ENCODE measurements at regions not wholly inside any gene's neighbourhood (a gene's known extent, or its start where the extent isn't known, plus 50 kb on each side); places are given as distances from the start of the nearest gene placed in this dataset.

- TF ChIP-seq, protein P1, sequence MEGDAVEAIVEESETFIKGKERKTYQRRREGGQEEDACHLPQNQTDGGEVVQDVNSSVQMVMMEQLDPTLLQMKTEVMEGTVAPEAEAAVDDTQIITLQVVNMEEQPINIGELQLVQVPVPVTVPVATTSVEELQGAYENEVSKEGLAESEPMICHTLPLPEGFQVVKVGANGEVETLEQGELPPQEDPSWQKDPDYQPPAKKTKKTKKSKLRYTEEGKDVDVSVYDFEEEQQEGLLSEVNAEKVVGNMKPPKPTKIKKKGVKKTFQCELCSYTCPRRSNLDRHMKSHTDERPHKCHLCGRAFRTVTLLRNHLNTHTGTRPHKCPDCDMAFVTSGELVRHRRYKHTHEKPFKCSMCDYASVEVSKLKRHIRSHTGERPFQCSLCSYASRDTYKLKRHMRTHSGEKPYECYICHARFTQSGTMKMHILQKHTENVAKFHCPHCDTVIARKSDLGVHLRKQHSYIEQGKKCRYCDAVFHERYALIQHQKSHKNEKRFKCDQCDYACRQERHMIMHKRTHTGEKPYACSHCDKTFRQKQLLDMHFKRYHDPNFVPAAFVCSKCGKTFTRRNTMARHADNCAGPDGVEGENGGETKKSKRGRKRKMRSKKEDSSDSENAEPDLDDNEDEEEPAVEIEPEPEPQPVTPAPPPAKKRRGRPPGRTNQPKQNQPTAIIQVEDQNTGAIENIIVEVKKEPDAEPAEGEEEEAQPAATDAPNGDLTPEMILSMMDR (IDR thresholded peaks at IDR 0.05; ENCODE audit: control extremely low read depth, extremely low read depth), result no peak
- H3K9me3 ChIP-seq (ENCODE audit: control insufficient read depth in 4 of 4, insufficient read depth in 3 of 4, low read length in 3 of 4), result no peaks in the 10 kb centered on the region
- ATAC-seq (ENCODE audit: insufficient read depth, low FRiP score) (no peak), DNase-seq (no peak)
- H3K9ac ChIP-seq (ENCODE audit: insufficient read depth in 1 of 2, low read length in 2 of 2), result no peak overlapping the region
- 98% methylated on average over 7 of the region's 7 CpGs for WGBS, 2 donors
- no peak overlapping the region for H3K4me3 ChIP-seq
- H3K36me3 ChIP-seq (ENCODE audit: control insufficient read depth in 4 of 4, insufficient read depth in 4 of 4, low read length in 4 of 4), result no peaks in the 10 kb centered on the region
- no peaks in the 10 kb centered on the region for H3K27me3 ChIP-seq (ENCODE audit: control insufficient read depth in 3 of 3, insufficient read depth in 3 of 3, low read length in 2 of 3)
- H3K27ac ChIP-seq (ENCODE audit: low read depth in 1 of 2, low read length in 1 of 2), result no peak overlapping the region
- peaks cover 0 to 7% (median 0%) of the 10 kb centered on the region in 5 donors for H3K4me1 ChIP-seq (ENCODE audit: control insufficient read depth in 5 of 5, insufficient read depth in 5 of 5, low read length in 5 of 5)
These were observed 148.2 kb upstream of the SOD1 start for GRCh38 chr21:31511258-31511657.

DNA sequence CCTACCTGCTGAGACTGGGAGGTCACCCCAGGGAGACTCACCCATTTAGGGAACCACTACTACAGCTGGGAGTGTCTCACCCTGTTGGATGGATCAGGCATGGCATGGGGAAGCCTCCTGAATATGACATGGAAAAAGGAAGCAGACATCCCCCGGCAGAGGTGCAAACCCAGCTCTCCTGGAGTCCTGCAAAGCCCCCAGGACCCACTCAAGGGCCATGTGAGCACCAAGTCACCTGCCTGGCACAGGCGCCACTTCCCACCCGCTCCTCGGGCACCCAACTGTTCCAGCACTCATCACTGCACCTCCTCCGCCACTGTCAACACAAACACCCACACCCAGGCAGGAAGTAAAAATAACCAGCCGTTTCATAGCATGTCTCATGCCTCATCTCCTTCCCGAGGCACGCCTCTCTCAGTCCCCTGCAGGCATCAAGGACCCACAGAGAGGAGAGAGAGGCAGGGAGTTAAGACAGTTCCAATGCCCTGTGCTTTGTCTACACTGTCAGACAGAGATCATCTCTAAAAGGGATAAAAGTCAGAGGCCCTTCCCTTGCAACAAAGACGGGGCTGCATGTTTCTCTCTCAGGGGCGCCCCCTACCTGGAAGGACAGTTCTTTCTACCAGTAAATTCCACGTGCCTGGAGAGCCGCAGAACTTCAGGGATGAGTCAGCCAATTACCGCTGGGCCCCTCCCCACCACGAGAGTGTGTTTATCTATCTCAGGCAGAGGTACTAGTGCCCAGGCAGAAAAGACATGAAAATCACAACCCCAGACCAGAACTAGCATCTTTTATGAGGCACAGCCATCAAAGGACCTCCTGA, 150.1 kb upstream of the SOD1 start:
- Histone ChIP-seq H3K9me3 (ENCODE audit: control insufficient read depth in 4 of 4, insufficient read depth in 3 of 4, low read length in 3 of 4) (no peaks in the 10 kb centered on the region), H3K9ac (ENCODE audit: insufficient read depth in 1 of 2, low read length in 2 of 2) (no peak overlapping the region), H3K4me3 (no peak overlapping the region), H3K27me3 (ENCODE audit: control insufficient read depth in 3 of 3, insufficient read depth in 3 of 3, low read length in 2 of 3) (no peaks in the 10 kb centered on the region), H3K4me1 (ENCODE audit: control insufficient read depth in 5 of 5, insufficient read depth in 5 of 5, low read length in 5 of 5) (peaks cover 0 to 3% (median 0%) of the 10 kb centered on the region in 5 donors), H3K36me3 (ENCODE audit: control insufficient read depth in 4 of 4, insufficient read depth in 4 of 4, low read length in 4 of 4) (no peaks in the 10 kb centered on the region), H3K27ac (ENCODE audit: low read depth in 1 of 2, low read length in 1 of 2) (no peak overlapping the region)
- no peak for ATAC-seq (ENCODE audit: insufficient read depth, low FRiP score)
- TF ChIP-seq, protein P1 (IDR thresholded peaks at IDR 0.05; ENCODE audit: control extremely low read depth, extremely low read depth), result no peak
- no peak for DNase-seq
- WGBS, 2 donors, result 71 to 72% methylated on average over 14 of the region's 14 CpGs

- DNase-seq (no peak), ATAC-seq (ENCODE audit: insufficient read depth, low FRiP score) (no peak)
- Histone ChIP-seq H3K4me3 (no peak overlapping the region), H3K9ac (ENCODE audit: insufficient read depth in 1 of 2, low read length in 2 of 2) (no peak overlapping the region), H3K9me3 (ENCODE audit: control insufficient read depth in 4 of 4, insufficient read depth in 3 of 4, low read length in 3 of 4) (no peaks in the 10 kb centered on the region), H3K36me3 (ENCODE audit: control insufficient read depth in 4 of 4, insufficient read depth in 4 of 4, low read length in 4 of 4) (no peaks in the 10 kb centered on the region), H3K27ac (ENCODE audit: low read depth in 1 of 2, low read length in 1 of 2) (no peak overlapping the region), H3K27me3 (ENCODE audit: control insufficient read depth in 3 of 3, insufficient read depth in 3 of 3, low read length in 2 of 3) (no peaks in the 10 kb centered on the region), H3K4me1 (ENCODE audit: control insufficient read depth in 5 of 5, insufficient read depth in 5 of 5, low read length in 5 of 5) (peaks cover 0 to 3% (median 0%) of the 10 kb centered on the region in 5 donors)
- 67 to 73% methylated on average over 7 of the region's 7 CpGs for WGBS, 2 donors
- TF ChIP-seq, protein P1 (IDR thresholded peaks at IDR 0.05; ENCODE audit: control extremely low read depth, extremely low read depth), result no peak
These were observed 153.5 kb upstream of the SOD1 start for GRCh38 chr21:31505975-31506374.

Measured in lung (tissue), 11 donors.